ENCODE measurements at regions not wholly inside any gene's neighbourhood (a gene's known extent, or its start where the extent isn't known, plus 50 kb on each side); places are given as distances from the start of the nearest gene placed in this dataset.

GRCh38 chrX:39760930-39761329 is 336.8 kb downstream of the BCOR start:
- no peak for TF ChIP-seq CTCF (IDR thresholded peaks at IDR 0.05)
- no peak for TF ChIP-seq POLR2A (IDR thresholded peaks at IDR 0.05)

Data from body of pancreas (tissue), 4 donors.